Suprapubic skin (tissue), 4 donors: ENCODE measurements at regions not wholly inside any gene's neighbourhood (a gene's known extent, or its start where the extent isn't known, plus 50 kb on each side); places are given as distances from the start of the nearest gene placed in this dataset.

Experiments used
- DNase-seq, 2 donors: peaks; one replicate each; pipeline ENCODE4 v3.0.0-alpha.2; 2019; ENCODE audit warnings: low spot score in 2 of 2
- H3K27ac ChIP-seq: fragments of 200-600 bp; sonication (generic); one replicate; pipeline ENCODE4 v1.5.1; 2019
- H3K27me3 ChIP-seq: fragments of 200-600 bp; sonication (generic); one replicate; pipeline ENCODE4 v1.5.1; 2019
- H3K36me3 ChIP-seq: fragments of 200-600 bp; sonication (generic); one replicate; pipeline ENCODE4 v1.5.1; 2019
- H3K4me1 ChIP-seq: fragments of 200-600 bp; sonication (generic); one replicate; pipeline ENCODE4 v1.5.1; 2019
- H3K4me3 ChIP-seq: fragments of 200-600 bp; sonication (generic); one replicate; pipeline ENCODE4 v1.5.1; 2019; ENCODE audit warnings: mild to moderate bottlenecking
- H3K9me3 ChIP-seq: fragments of 200-600 bp; sonication (generic); one replicate; pipeline ENCODE4 v1.5.1; 2019
- EP300 ChIP-seq: sonication (generic); formaldehyde crosslinking; IDR thresholded peaks from one replicate; pipeline ENCODE4 v1.6.1; 2017; ENCODE audit warnings: antibody characterized with exemption
- POLR2A ChIP-seq, 2 donors: fragments of 450-650 bp; IDR thresholded peaks; one replicate each; pipeline ENCODE4 v1.6.1; 2017; ENCODE audit warnings: antibody characterized with exemption in 2 of 2, mild to moderate bottlenecking in 2 of 2, moderate library complexity in 2 of 2
- POLR2AphosphoS5 ChIP-seq, 3 donors: sonication (generic); formaldehyde crosslinking; IDR thresholded peaks; one replicate each; pipeline ENCODE4 v1.6.1; 2017; ENCODE audit warnings: antibody characterized with exemption in 3 of 3
- WGBS: methylation state at CpG from one replicate; pipeline ENCODE4 v1.1.5; 2018; 5-methylcytosine and 5-hydroxymethylcytosine counted together
- TF ChIP-seq, protein P1 (sequence below), 2 donors: fragments of 200-600 bp in 1 of 2; fragments of 450-650 bp in 1 of 2; sonication (generic) in 1 of 2; IDR thresholded peaks; one replicate each; pipeline ENCODE4 v1.5.1; 2016 to 2019; ENCODE audit warnings: antibody characterized with exemption in 2 of 2, mild to moderate bottlenecking in 1 of 2, moderate library complexity in 1 of 2

DNA sequence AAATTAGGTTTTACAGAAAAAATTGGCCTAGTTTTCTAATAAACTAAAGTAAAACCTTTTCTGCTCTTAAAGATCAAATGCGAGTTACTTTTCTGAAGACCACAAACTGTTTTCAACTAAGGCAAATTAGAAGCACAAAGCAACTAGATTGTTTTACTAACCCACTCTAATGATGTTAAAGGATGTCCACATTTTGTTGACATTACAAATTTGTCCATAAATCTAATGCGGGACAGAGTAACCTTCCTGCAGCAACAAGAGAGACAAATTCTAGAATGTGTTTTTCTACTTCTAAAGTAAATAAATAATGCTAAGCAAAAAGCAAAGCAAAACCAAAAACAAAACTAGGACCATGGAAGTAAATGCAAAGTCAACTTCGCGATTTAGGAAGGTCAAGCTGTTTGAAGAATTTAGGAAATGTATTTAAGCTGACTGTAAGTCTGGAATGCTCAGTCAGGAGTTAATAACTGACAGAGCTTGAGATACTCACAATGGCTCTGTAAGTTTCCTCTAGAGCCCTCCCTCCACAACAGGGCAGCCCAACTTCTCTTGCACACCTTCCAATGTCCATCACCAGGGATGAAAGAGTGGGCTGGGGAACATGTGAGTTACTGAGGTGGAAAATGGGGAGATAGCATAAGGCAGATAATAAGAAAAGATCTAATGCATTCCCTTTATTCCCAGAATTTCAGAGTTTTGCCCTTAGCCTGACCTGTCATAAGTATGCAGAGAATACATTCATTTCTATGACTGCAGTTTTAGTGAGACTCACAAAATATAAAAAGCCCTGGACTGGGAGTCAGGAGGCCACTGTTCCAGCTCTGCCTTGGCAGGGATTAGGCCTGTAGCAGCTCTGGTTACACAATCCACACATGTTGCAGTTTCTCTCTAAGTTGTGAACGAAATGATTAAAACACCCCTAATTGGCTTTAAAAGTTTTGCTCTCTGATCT, 158.8 kb downstream of the FOXA2 start:
- no peaks in the 10 kb centered on the region for H3K9me3 ChIP-seq
- DNase-seq, result no peak
- no peak overlapping the region for H3K27ac ChIP-seq
- peaks cover 9% of the 10 kb centered on the region for H3K27me3 ChIP-seq
- TF ChIP-seq, protein P1, sequence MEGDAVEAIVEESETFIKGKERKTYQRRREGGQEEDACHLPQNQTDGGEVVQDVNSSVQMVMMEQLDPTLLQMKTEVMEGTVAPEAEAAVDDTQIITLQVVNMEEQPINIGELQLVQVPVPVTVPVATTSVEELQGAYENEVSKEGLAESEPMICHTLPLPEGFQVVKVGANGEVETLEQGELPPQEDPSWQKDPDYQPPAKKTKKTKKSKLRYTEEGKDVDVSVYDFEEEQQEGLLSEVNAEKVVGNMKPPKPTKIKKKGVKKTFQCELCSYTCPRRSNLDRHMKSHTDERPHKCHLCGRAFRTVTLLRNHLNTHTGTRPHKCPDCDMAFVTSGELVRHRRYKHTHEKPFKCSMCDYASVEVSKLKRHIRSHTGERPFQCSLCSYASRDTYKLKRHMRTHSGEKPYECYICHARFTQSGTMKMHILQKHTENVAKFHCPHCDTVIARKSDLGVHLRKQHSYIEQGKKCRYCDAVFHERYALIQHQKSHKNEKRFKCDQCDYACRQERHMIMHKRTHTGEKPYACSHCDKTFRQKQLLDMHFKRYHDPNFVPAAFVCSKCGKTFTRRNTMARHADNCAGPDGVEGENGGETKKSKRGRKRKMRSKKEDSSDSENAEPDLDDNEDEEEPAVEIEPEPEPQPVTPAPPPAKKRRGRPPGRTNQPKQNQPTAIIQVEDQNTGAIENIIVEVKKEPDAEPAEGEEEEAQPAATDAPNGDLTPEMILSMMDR (IDR thresholded peaks at IDR 0.05), result no peak
- TF ChIP-seq POLR2A (IDR thresholded peaks at IDR 0.05), result no peak
- TF ChIP-seq EP300, result no peak
- TF ChIP-seq POLR2AphosphoS5 (IDR thresholded peaks at IDR 0.05), result no peak
- 85% methylated on average over 5 of the region's 5 CpGs for WGBS
- no peaks in the 10 kb centered on the region for H3K4me1 ChIP-seq
- no peak overlapping the region for H3K4me3 ChIP-seq
- H3K36me3 ChIP-seq, result no peaks in the 10 kb centered on the region

DNA sequence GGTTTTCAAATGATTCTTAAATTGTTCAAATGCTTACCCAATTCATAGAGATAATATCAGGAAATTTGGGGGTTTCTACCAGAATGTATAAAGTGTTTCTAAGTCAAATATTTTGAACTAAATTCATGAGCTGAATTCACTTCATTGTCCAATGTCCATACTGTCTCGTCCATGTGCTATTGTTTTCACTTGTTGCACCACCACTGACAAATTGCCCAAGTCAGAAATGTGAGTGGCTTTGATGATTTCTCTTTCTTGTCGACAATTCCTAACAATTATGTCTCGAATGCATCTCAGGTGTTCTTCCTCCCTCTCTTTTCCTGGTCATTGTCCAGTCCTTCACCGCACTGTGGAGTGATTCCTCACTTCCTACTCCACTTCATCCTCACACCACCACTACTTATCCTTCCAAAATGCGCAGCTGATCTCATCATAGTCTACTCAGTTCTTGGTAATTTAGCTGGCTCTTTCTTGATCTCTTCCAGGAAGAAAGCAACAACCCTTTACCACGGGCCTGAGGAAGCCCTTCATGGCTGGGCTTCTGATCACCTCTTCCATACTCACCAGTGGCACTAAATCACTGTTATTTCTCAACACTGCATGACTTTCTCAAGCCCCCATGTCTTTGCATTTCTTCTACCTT, 161.1 kb downstream of the FOXA2 start:
- no peak for DNase-seq
- Histone ChIP-seq H3K9me3 (no peaks in the 10 kb centered on the region), H3K27ac (no peak overlapping the region), H3K27me3 (no peaks in the 10 kb centered on the region), H3K4me3 (no peak overlapping the region), H3K36me3 (no peaks in the 10 kb centered on the region), H3K4me1 (no peaks in the 10 kb centered on the region)
- TF ChIP-seq, protein P1 (IDR thresholded peaks at IDR 0.05), result no peak
- no peak for TF ChIP-seq POLR2A (IDR thresholded peaks at IDR 0.05)
- no peak for TF ChIP-seq EP300
- TF ChIP-seq POLR2AphosphoS5 (IDR thresholded peaks at IDR 0.05), result no peak
- WGBS, result 85% methylated on average over 6 of the region's 6 CpGs

DNA sequence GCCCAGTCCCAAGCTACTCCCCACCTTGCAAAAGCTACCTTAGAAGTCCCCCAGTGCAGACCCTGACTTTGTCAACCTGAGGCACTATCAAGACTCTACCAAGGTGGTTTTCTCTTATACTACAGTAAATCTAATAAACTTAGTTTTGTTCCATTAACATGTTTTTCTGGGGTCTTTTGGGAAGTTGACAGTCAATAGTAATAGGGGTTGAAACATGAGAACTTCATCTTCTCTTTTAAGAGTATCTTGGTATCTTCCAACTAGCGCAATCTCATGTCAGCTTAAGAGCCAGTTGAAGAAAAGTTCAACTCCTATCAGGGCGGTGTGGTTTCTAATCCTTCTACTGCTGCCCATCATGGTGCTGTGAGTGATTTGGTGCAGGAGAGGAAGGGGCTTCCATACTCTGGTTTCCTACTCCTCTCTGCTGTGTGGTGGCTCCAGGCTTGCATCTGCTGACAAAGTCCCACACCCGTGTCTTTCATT, 164.2 kb downstream of the FOXA2 start:
- DNase-seq, result no peak
- no peaks in the 10 kb centered on the region for H3K27me3 ChIP-seq
- TF ChIP-seq EP300 (no peak), POLR2A (IDR thresholded peaks at IDR 0.05) (no peak), POLR2AphosphoS5 (IDR thresholded peaks at IDR 0.05) (no peak)
- TF ChIP-seq, protein P1 (IDR thresholded peaks at IDR 0.05), result no peak
- no peak overlapping the region for H3K4me3 ChIP-seq
- no peaks in the 10 kb centered on the region for H3K9me3 ChIP-seq
- no peaks in the 10 kb centered on the region for H3K4me1 ChIP-seq
- H3K27ac ChIP-seq, result no peak overlapping the region
- 92% methylated on average over 3 of the region's 3 CpGs for WGBS
- H3K36me3 ChIP-seq, result no peaks in the 10 kb centered on the region

DNA sequence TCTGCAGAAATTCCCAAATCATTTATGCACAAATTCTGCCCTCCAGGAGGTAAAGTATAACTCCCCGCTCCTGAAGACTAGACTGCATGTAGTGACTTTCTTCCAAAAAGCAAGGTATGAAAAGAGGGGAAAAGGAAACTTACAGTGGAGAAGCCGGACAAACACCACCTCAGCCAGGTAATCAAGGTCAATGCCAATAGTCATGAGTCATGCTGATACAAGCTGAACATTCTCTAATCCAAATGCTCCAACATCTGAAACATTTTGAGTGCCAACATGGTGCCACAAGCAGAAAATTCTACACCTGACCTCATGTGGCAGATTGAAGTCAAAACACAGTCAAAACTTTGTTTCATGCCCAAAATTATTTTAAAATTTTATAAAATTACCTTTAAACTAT, 165.6 kb downstream of the FOXA2 start:
- no peak for DNase-seq
- no peaks in the 10 kb centered on the region for H3K4me1 ChIP-seq
- TF ChIP-seq POLR2A (IDR thresholded peaks at IDR 0.05) (no peak), EP300 (no peak), POLR2AphosphoS5 (IDR thresholded peaks at IDR 0.05) (no peak)
- TF ChIP-seq, protein P1 (IDR thresholded peaks at IDR 0.05), result no peak
- 79% methylated on average over 2 of the region's 2 CpGs for WGBS
- H3K36me3 ChIP-seq, result no peaks in the 10 kb centered on the region
- no peak overlapping the region for H3K4me3 ChIP-seq
- no peaks in the 10 kb centered on the region for H3K27me3 ChIP-seq
- no peaks in the 10 kb centered on the region for H3K9me3 ChIP-seq
- no peak overlapping the region for H3K27ac ChIP-seq

DNA sequence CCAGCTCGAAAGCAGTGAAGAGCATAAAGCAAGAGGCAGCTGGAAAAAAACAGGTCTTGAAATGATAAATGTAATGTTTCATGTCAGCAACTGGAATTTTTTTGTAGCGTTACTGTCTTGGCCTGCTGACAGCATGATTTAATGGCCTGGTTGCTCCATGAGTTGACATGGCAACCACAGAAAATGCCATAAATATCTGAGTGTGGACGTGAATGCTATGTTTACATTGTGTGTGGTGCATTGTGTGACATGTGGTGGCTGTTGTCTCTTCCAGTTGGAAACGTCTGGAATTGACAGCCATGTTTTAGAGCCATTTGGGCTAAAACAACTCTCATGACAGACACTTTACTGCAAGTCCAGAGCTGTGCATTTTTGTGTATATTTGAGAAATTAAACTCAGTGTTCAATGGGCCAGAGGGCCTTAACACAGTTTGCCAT, 170.0 kb downstream of the FOXA2 start:
- no peak for DNase-seq
- 14% methylated on average over 4 of the region's 4 CpGs for WGBS
- no peaks in the 10 kb centered on the region for H3K27me3 ChIP-seq
- H3K4me3 ChIP-seq, result no peak overlapping the region
- H3K4me1 ChIP-seq, result no peaks in the 10 kb centered on the region
- H3K27ac ChIP-seq, result no peak overlapping the region
- TF ChIP-seq POLR2A (IDR thresholded peaks at IDR 0.05) (no peak), EP300 (no peak), POLR2AphosphoS5 (IDR thresholded peaks at IDR 0.05) (no peak)
- TF ChIP-seq, protein P1 (IDR thresholded peaks at IDR 0.05), result no peak
- H3K9me3 ChIP-seq, result no peaks in the 10 kb centered on the region
- no peaks in the 10 kb centered on the region for H3K36me3 ChIP-seq
